ENCODE measurements at regions not wholly inside any gene's neighbourhood (a gene's known extent, or its start where the extent isn't known, plus 50 kb on each side); places are given as distances from the start of the nearest gene placed in this dataset.

- TF ChIP-seq, protein P1, sequence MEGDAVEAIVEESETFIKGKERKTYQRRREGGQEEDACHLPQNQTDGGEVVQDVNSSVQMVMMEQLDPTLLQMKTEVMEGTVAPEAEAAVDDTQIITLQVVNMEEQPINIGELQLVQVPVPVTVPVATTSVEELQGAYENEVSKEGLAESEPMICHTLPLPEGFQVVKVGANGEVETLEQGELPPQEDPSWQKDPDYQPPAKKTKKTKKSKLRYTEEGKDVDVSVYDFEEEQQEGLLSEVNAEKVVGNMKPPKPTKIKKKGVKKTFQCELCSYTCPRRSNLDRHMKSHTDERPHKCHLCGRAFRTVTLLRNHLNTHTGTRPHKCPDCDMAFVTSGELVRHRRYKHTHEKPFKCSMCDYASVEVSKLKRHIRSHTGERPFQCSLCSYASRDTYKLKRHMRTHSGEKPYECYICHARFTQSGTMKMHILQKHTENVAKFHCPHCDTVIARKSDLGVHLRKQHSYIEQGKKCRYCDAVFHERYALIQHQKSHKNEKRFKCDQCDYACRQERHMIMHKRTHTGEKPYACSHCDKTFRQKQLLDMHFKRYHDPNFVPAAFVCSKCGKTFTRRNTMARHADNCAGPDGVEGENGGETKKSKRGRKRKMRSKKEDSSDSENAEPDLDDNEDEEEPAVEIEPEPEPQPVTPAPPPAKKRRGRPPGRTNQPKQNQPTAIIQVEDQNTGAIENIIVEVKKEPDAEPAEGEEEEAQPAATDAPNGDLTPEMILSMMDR (IDR thresholded peaks at IDR 0.05; ENCODE audit: borderline replicate concordance, extremely low read depth, low read length, poor library complexity, severe bottlenecking): no peak
- no peak for TF ChIP-seq EZH2 (IDR thresholded peaks at IDR 0.05; ENCODE audit: borderline replicate concordance, low read depth, low read length, severe bottlenecking)
These were observed 146.8 kb downstream of the CYLD start for GRCh38 chr16:50888486-50889261.

Data from DND-41 (cell line).